ENCODE measurements at regions not wholly inside any gene's neighbourhood (a gene's known extent, or its start where the extent isn't known, plus 50 kb on each side); places are given as distances from the start of the nearest gene placed in this dataset.
"Not testable (repeated sequence)": the region's sequence is repeated elsewhere in the genome, so short reads cannot be mapped to it uniquely, and the experiment has no call there.

GRCh38 chr1:81738875-81739274 is 61.9 kb upstream of the ADGRL2 start:
- DNase-seq (ENCODE audit: low spot score) = no peak
- no peak for TF ChIP-seq CTCF (IDR thresholded peaks at IDR 0.05; ENCODE audit: extremely low read depth, missing control alignments)

GRCh38 chr1:81733480-81733879 is 67.3 kb upstream of the ADGRL2 start:
- no peak for DNase-seq (ENCODE audit: low spot score)
- TF ChIP-seq CTCF (IDR thresholded peaks at IDR 0.05; ENCODE audit: extremely low read depth, missing control alignments) = no peak

- no peak for DNase-seq (ENCODE audit: low spot score)
- no peak for TF ChIP-seq CTCF (IDR thresholded peaks at IDR 0.05; ENCODE audit: extremely low read depth, missing control alignments)
These were observed 68.7 kb upstream of the ADGRL2 start for GRCh38 chr1:81731989-81732388.

GRCh38 chr1:81730881-81731280 is 69.9 kb upstream of the ADGRL2 start:
- DNase-seq (ENCODE audit: low spot score) = no peak
- TF ChIP-seq CTCF (IDR thresholded peaks at IDR 0.05; ENCODE audit: extremely low read depth, missing control alignments) = no peak

GRCh38 chr1:81730299-81730698 is 70.4 kb upstream of the ADGRL2 start:
- not testable (repeated sequence) for DNase-seq (ENCODE audit: low spot score)

- no peak for DNase-seq (ENCODE audit: low spot score)
- TF ChIP-seq CTCF (IDR thresholded peaks at IDR 0.05; ENCODE audit: extremely low read depth, missing control alignments) = no peak
These were observed 70.9 kb upstream of the ADGRL2 start for GRCh38 chr1:81729818-81730217.

- no peak for DNase-seq (ENCODE audit: low spot score)
- TF ChIP-seq CTCF (IDR thresholded peaks at IDR 0.05; ENCODE audit: extremely low read depth, missing control alignments) = no peak
These were observed 71.5 kb upstream of the ADGRL2 start for GRCh38 chr1:81729239-81729638.

GRCh38 chr1:81725823-81726222 is 74.9 kb upstream of the ADGRL2 start:
- TF ChIP-seq CTCF (IDR thresholded peaks at IDR 0.05; ENCODE audit: extremely low read depth, missing control alignments) = no peak
- no peak for DNase-seq (ENCODE audit: low spot score)

GRCh38 chr1:81722631-81723328 is 78.0 kb upstream of the ADGRL2 start:
- DNase-seq (ENCODE audit: low spot score) = not testable (repeated sequence)

- DNase-seq (ENCODE audit: low spot score) = not testable (repeated sequence)
These were observed 80.5 kb upstream of the ADGRL2 start for GRCh38 chr1:81720256-81720655.
